NT2/D1 (cell line): ENCODE measurements at regions not wholly inside any gene's neighbourhood (a gene's known extent, or its start where the extent isn't known, plus 50 kb on each side); places are given as distances from the start of the nearest gene placed in this dataset.

Source experiments
- DNase-seq: peaks from one replicate; pipeline ENCODE4 v3.0.0-alpha.2; 2011; ENCODE audit warnings: low read depth, low spot score
- H3K27me3 ChIP-seq: 2 replicates; pipeline ENCODE4 v1.6.0; 2011; ENCODE audit warnings: mild to moderate bottlenecking; ENCODE audit not compliant: insufficient read length, insufficient read depth
- H3K36me3 ChIP-seq: 2 replicates; pipeline ENCODE4 v1.6.1; 2011; ENCODE audit warnings: mild to moderate bottlenecking, low read length, mixed read lengths; ENCODE audit not compliant: insufficient read depth, insufficient read length
- H3K4me1 ChIP-seq: 2 replicates; pipeline ENCODE4 v1.5.1; 2011; ENCODE audit not compliant: insufficient read depth, insufficient read length
- H3K4me3 ChIP-seq: 2 replicates; pipeline ENCODE4 v1.5.1; 2011; ENCODE audit warnings: low read depth; ENCODE audit not compliant: insufficient read length
- H3K9ac ChIP-seq: 2 replicates; pipeline ENCODE4 v1.6.0; 2011; ENCODE audit warnings: low read depth; ENCODE audit not compliant: insufficient read length
- H3K9me3 ChIP-seq: 2 replicates; pipeline ENCODE4 v1.5.1; 2011; ENCODE audit warnings: mild to moderate bottlenecking, low read length; ENCODE audit not compliant: insufficient read depth
- SUZ12 ChIP-seq: IDR thresholded peaks from 2 replicates; pipeline ENCODE4 v1.6.1; 2011; ENCODE audit not compliant: insufficient read length, insufficient read depth; ENCODE audit errors: extremely low read depth
- YY1 ChIP-seq: IDR thresholded peaks from 2 replicates; pipeline ENCODE4 v1.6.1; 2011; ENCODE audit not compliant: insufficient read length, insufficient read depth
- ZNF274 ChIP-seq: IDR thresholded peaks from 2 replicates; pipeline ENCODE4 v1.6.1; 2011; ENCODE audit warnings: mild to moderate bottlenecking, low read depth, low read length

GRCh38 chr13:84455143-84455905 is 573.0 kb upstream of the SLITRK1 start:
- H3K4me3 ChIP-seq = no peak overlapping the region
- no peak for DNase-seq
- no peaks in the 10 kb centered on the region for H3K9me3 ChIP-seq
- TF ChIP-seq ZNF274 (no peak), YY1 (no peak), SUZ12 (no peak)
- no peak overlapping the region for H3K9ac ChIP-seq
- H3K4me1 ChIP-seq = no peaks in the 10 kb centered on the region
- H3K27me3 ChIP-seq = no peaks in the 10 kb centered on the region
- no peaks in the 10 kb centered on the region for H3K36me3 ChIP-seq

GRCh38 chr13:84447640-84447978 is 565.3 kb upstream of the SLITRK1 start:
- TF ChIP-seq SUZ12 (no peak), ZNF274 (no peak), YY1 (no peak)
- Histone ChIP-seq H3K4me3 (no peak overlapping the region), H3K9me3 (no peaks in the 10 kb centered on the region), H3K9ac (no peak overlapping the region), H3K27me3 (no peaks in the 10 kb centered on the region), H3K36me3 (no peaks in the 10 kb centered on the region), H3K4me1 (no peaks in the 10 kb centered on the region)
- no peak for DNase-seq

- H3K9me3 ChIP-seq = no peaks in the 10 kb centered on the region
- TF ChIP-seq ZNF274 = no peak
- no peak for TF ChIP-seq YY1
- H3K36me3 ChIP-seq = no peaks in the 10 kb centered on the region
- no peaks in the 10 kb centered on the region for H3K4me1 ChIP-seq
- no peak overlapping the region for H3K4me3 ChIP-seq
- DNase-seq = no peak
- no peaks in the 10 kb centered on the region for H3K27me3 ChIP-seq
- no peak overlapping the region for H3K9ac ChIP-seq
These were observed 564.8 kb upstream of the SLITRK1 start for GRCh38 chr13:84446972-84447639.

- no peaks in the 10 kb centered on the region for H3K27me3 ChIP-seq
- DNase-seq = no peak
- H3K4me3 ChIP-seq = no peak overlapping the region
- no peaks in the 10 kb centered on the region for H3K9me3 ChIP-seq
- H3K36me3 ChIP-seq = no peaks in the 10 kb centered on the region
- H3K9ac ChIP-seq = no peak overlapping the region
- no peaks in the 10 kb centered on the region for H3K4me1 ChIP-seq
- TF ChIP-seq SUZ12 (no peak), ZNF274 (no peak), YY1 (no peak)
These were observed 563.5 kb upstream of the SLITRK1 start for GRCh38 chr13:84445776-84446175.

- Histone ChIP-seq H3K9me3 (no peaks in the 10 kb centered on the region), H3K4me1 (no peaks in the 10 kb centered on the region), H3K4me3 (no peak overlapping the region), H3K9ac (no peak overlapping the region), H3K27me3 (no peaks in the 10 kb centered on the region), H3K36me3 (no peaks in the 10 kb centered on the region)
- DNase-seq = no peak
- TF ChIP-seq SUZ12 (no peak), ZNF274 (no peak), YY1 (no peak)
These were observed 561.2 kb upstream of the SLITRK1 start for GRCh38 chr13:84443463-84443862.

GRCh38 chr13:84439108-84439507 is 556.8 kb upstream of the SLITRK1 start:
- Histone ChIP-seq H3K27me3 (no peaks in the 10 kb centered on the region), H3K36me3 (no peaks in the 10 kb centered on the region), H3K9me3 (no peaks in the 10 kb centered on the region), H3K4me1 (no peaks in the 10 kb centered on the region), H3K4me3 (no peak overlapping the region), H3K9ac (no peak overlapping the region)
- no peak for TF ChIP-seq YY1
- TF ChIP-seq SUZ12 = no peak
- TF ChIP-seq ZNF274 = no peak
- DNase-seq = no peak

- H3K36me3 ChIP-seq = no peaks in the 10 kb centered on the region
- H3K27me3 ChIP-seq = no peaks in the 10 kb centered on the region
- H3K4me3 ChIP-seq = no peak overlapping the region
- no peak overlapping the region for H3K9ac ChIP-seq
- H3K9me3 ChIP-seq = no peaks in the 10 kb centered on the region
- no peak for DNase-seq
- H3K4me1 ChIP-seq = no peaks in the 10 kb centered on the region
- TF ChIP-seq SUZ12 (no peak), ZNF274 (no peak), YY1 (no peak)
These were observed 550.8 kb upstream of the SLITRK1 start for GRCh38 chr13:84433024-84433423.

- no peak for TF ChIP-seq YY1
- no peak for TF ChIP-seq ZNF274
- TF ChIP-seq SUZ12 = no peak
- H3K36me3 ChIP-seq = no peaks in the 10 kb centered on the region
- H3K4me1 ChIP-seq = no peaks in the 10 kb centered on the region
- no peak overlapping the region for H3K9ac ChIP-seq
- H3K9me3 ChIP-seq = no peaks in the 10 kb centered on the region
- H3K4me3 ChIP-seq = no peak overlapping the region
- no peak for DNase-seq
- no peaks in the 10 kb centered on the region for H3K27me3 ChIP-seq
These were observed 549.4 kb upstream of the SLITRK1 start for GRCh38 chr13:84431646-84432045.
